Endothelial cell of umbilical vein (primary cell): ENCODE measurements at regions not wholly inside any gene's neighbourhood (a gene's known extent, or its start where the extent isn't known, plus 50 kb on each side); places are given as distances from the start of the nearest gene placed in this dataset.

Experiments
- BruUV-seq: library from RNA; stranded (reverse); fragments of 400-500 nt; replicated peaks from 2 replicates; lab custom pipeline; 2021; lab: Mats Ljungman, UMichigan
- CTCF ChIA-PET: fragments of 300-600, 350-600 bp; sonication (Branson Sonifier 250); formaldehyde crosslinking; loops from one replicate; lab custom pipeline; 2021; ENCODE audit warnings: antibody characterized with exemption, inconsistent platforms; lab: Charles Lee
- POLR2A ChIA-PET: fragments of 300-600, 350-600 bp; sonication (Branson Sonifier 250); formaldehyde crosslinking; loops from one replicate; lab custom pipeline; 2021; ENCODE audit warnings: antibody characterized with exemption, inconsistent platforms; lab: Charles Lee
- DNase-seq: peaks from one replicate; pipeline ENCODE4 v3.0.0-alpha.2; 2011; ENCODE audit warnings: low read depth, low spot score
- FAIRE-seq: peaks from 2 replicates; lab custom pipeline; 2011; peaks lifted over from hg19 to GRCh38; lab: Jason Lieb, UNC
- H2AFZ ChIP-seq: 2 replicates; pipeline ENCODE4 v1.6.0; 2012; ENCODE audit warnings: low read depth, low read length, control low read depth, inconsistent platforms
- H3K27ac ChIP-seq: 2 replicates; pipeline ENCODE4 v1.5.1; 2011; ENCODE audit warnings: low read depth, mild to moderate bottlenecking, control low read depth, low read length, moderate library complexity; ENCODE audit not compliant: insufficient read depth
- H3K27me3 ChIP-seq, 2 experiments: 2 replicates each; pipeline versions ENCODE4 v1.6.0 to v1.6.1; 2011; ENCODE audit warnings: low read length in 2 of 2, mixed read lengths in 1 of 2; ENCODE audit not compliant: control insufficient read depth in 2 of 2, insufficient read depth in 2 of 2
- H3K36me3 ChIP-seq, 2 experiments: 2 replicates in 1 of 2; 3 replicates in 1 of 2; pipeline ENCODE4 v1.5.1; 2011; ENCODE audit warnings: low read length in 2 of 2, mild to moderate bottlenecking in 1 of 2, moderate library complexity in 1 of 2; ENCODE audit not compliant: control insufficient read depth in 2 of 2, insufficient read depth in 2 of 2; ENCODE audit errors: extremely low read depth in 1 of 2
- H3K4me1 ChIP-seq: 3 replicates; pipeline ENCODE4 v1.5.1; 2011; ENCODE audit warnings: mild to moderate bottlenecking, low read length; ENCODE audit not compliant: control insufficient read depth, insufficient read depth; ENCODE audit errors: extremely low read depth
- H3K4me2 ChIP-seq: 2 replicates; pipeline ENCODE4 v1.6.1; 2011; ENCODE audit warnings: low read length, control low read depth, mixed read lengths; ENCODE audit not compliant: insufficient read depth
- H3K4me3 ChIP-seq, 3 experiments: fragments of 200-600 bp in 1 of 3; sonication (generic), shearing (Covaris generic) in 1 of 3; replicated peaks in 1 of 3; 2 replicates each; pipeline ENCODE4 v1.5.1; 2011 to 2016; ENCODE audit warnings: control low read depth in 3 of 3, low read length in 3 of 3, mild to moderate bottlenecking in 2 of 3, inconsistent platforms in 1 of 3, low read depth in 1 of 3, moderate library complexity in 1 of 3; ENCODE audit not compliant: insufficient read depth in 1 of 3
- H3K79me2 ChIP-seq: 2 replicates; pipeline ENCODE4 v1.6.0; 2012; ENCODE audit warnings: low read length, inconsistent platforms; ENCODE audit not compliant: control insufficient read depth, insufficient read depth
- H3K9ac ChIP-seq: replicated peaks from 2 replicates; pipeline ENCODE3; 2011; ENCODE audit warnings: low read length, control low read depth; ENCODE audit not compliant: insufficient read depth; ENCODE audit errors: extremely low read depth
- H3K9me1 ChIP-seq: replicated peaks from 3 replicates; pipeline ENCODE4 v1.6.0; 2011; ENCODE audit warnings: mild to moderate bottlenecking, low read length; ENCODE audit not compliant: control insufficient read depth, insufficient read depth; ENCODE audit errors: extremely low read depth
- H3K9me3 ChIP-seq: replicated peaks from 2 replicates; pipeline ENCODE4 v1.5.1; 2012; ENCODE audit warnings: low read length, inconsistent platforms; ENCODE audit not compliant: control insufficient read depth, insufficient read depth
- H4K20me1 ChIP-seq: replicated peaks from 2 replicates; pipeline ENCODE3; 2011; ENCODE audit warnings: mild to moderate bottlenecking, low read length; ENCODE audit not compliant: control insufficient read depth, insufficient read depth; ENCODE audit errors: extremely low read depth
- EZH2 ChIP-seq: IDR thresholded peaks from 2 replicates; pipeline ENCODE4 v1.6.1; 2012; ENCODE audit warnings: borderline replicate concordance, low read depth, mild to moderate bottlenecking, moderate library complexity, low read length, inconsistent platforms; ENCODE audit not compliant: severe bottlenecking
- FOS ChIP-seq: IDR thresholded peaks from 2 replicates; pipeline ENCODE4 v1.6.1; 2011; ENCODE audit warnings: mild to moderate bottlenecking, low read length, moderate library complexity, borderline replicate concordance; ENCODE audit not compliant: insufficient read depth
- GATA2 ChIP-seq: IDR thresholded peaks from 2 replicates; pipeline ENCODE4 v1.7.0; 2011; ENCODE audit warnings: low read depth, mild to moderate bottlenecking, moderate library complexity, mixed read lengths, low read length; ENCODE audit not compliant: insufficient read length, insufficient read depth
- JUN ChIP-seq: IDR thresholded peaks from 2 replicates; pipeline ENCODE4 v1.6.1; 2011; ENCODE audit warnings: borderline replicate concordance, low read depth; ENCODE audit not compliant: insufficient read length, insufficient read depth
- MYC ChIP-seq: IDR thresholded peaks from one replicate; pipeline ENCODE4 v1.6.1; 2011; ENCODE audit warnings: mild to moderate bottlenecking, low read depth, low read length
- POLR2A ChIP-seq: IDR thresholded peaks from 2 replicates; pipeline ENCODE4 v1.6.1; 2012; ENCODE audit warnings: low read depth, mild to moderate bottlenecking, control low read depth, low read length
- POLR2AphosphoS5 ChIP-seq: IDR thresholded peaks from 2 replicates; pipeline ENCODE4 v1.6.1; 2012; ENCODE audit warnings: low read depth, mild to moderate bottlenecking, control low read depth, low read length, moderate library complexity; ENCODE audit not compliant: insufficient read depth
- dilution Hi-C: fragments of 300-500 bp; cut with MboI; formaldehyde crosslinking; loops from one replicate; pipeline ENCODE4 v1.15.0; 2019; ENCODE audit warnings: low sequenced_read_pairs; ENCODE audit not compliant: extremely low pct_ligation_motif_present
- intact Hi-C: fragments of 100-400 bp; cut with micrococcal nuclease; formaldehyde crosslinking; loops from one replicate; pipeline ENCODE4 v1.10.0; 2022
- TF ChIP-seq, protein P1 (sequence below): IDR thresholded peaks from 2 replicates; pipeline ENCODE4 v1.6.1; 2011; ENCODE audit not compliant: insufficient read depth, insufficient read length
- TF ChIP-seq, protein P2 (sequence below), 2 donors: IDR thresholded peaks; 1 replicate in 1 of 2; 2 replicates in 1 of 2; pipeline ENCODE4 v1.5.1; 2011; ENCODE audit warnings: low read length in 2 of 2, mild to moderate bottlenecking in 2 of 2, moderate library complexity in 2 of 2, control low read depth in 1 of 2, inconsistent platforms in 1 of 2, low read depth in 1 of 2; ENCODE audit not compliant: insufficient read depth in 1 of 2; ENCODE audit errors: extremely low read depth in 1 of 2

DNA sequence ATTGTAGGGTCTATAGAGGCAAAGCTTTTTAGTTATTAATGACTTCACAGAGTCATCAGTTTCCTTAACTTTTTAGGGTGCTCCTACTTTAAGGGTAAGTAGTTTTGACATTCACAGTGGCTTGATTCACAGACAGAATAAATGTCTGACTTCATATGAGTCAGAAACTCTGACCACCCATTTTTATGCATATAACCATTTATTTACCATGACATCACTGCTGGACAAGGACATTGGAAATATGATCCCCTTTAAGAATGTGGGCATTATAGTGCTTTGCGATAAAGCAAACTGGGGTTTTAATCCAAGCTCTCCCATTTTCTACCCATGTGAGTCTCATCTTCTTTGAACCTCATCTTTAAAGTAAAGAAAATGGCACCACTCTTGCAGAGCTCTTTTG, 162.0 kb upstream of the MC4R start:
- Histone ChIP-seq H3K79me2 (no peaks in the 10 kb centered on the region), H3K9me3 (no peaks in the 10 kb centered on the region), H3K4me1 (no peaks in the 10 kb centered on the region), H3K9me1 (no peaks in the 10 kb centered on the region), H3K4me3 (no peak overlapping the region), H3K4me2 (no peak overlapping the region), H3K27ac (no peak overlapping the region), H3K9ac (no peak overlapping the region), H3K36me3 (no peaks in the 10 kb centered on the region), H2AFZ (no peak overlapping the region), H4K20me1 (no peaks in the 10 kb centered on the region), H3K27me3 (no peaks in the 10 kb centered on the region)
- intact Hi-C loops (no loop called here), dilution Hi-C loops (no loop called here)
- TF ChIP-seq JUN = no peak
- TF ChIP-seq GATA2 = no peak
- ChIA-PET CTCF (interaction anchor here (0.7 to 1.2 kb wide), 3 partner anchors 15 to 546 kb away, joined by 3 to 4 read pairs (median 4); no protein-coding TSS in a partner anchor), POLR2A (no interaction called here)
- no peak for DNase-seq
- FAIRE-seq = no peak
- BruUV-seq = no TSS peak

DNA sequence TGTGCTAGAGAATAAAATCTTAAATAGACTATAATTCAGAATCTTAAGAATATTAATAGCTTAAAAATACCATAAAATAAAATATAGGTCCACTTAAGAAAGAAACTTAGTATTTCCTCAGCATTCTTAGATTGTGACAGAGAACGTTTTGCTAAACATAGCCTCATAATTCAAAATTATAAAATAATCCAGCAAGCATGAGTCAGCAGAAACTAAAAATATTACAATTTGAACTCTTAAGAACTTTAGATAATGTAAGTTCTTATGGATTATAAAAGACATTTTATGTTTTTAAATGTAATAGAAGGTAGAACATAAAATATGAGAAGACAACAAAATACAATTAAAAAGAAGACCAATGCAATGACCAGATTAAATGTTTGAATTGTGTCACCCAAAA, 164.5 kb upstream of the MC4R start:
- FAIRE-seq (no peak), DNase-seq (no peak)
- Histone ChIP-seq H3K9ac (no peak overlapping the region), H3K4me3 (no peak overlapping the region), H3K9me3 (no peaks in the 10 kb centered on the region), H3K36me3 (no peaks in the 10 kb centered on the region), H3K4me1 (no peaks in the 10 kb centered on the region), H2AFZ (no peak overlapping the region), H3K79me2 (no peaks in the 10 kb centered on the region), H3K27me3 (no peaks in the 10 kb centered on the region), H3K4me2 (no peak overlapping the region), H3K27ac (no peak overlapping the region), H4K20me1 (no peaks in the 10 kb centered on the region), H3K9me1 (no peaks in the 10 kb centered on the region)
- dilution Hi-C loops = no loop called here
- CTCF ChIA-PET = interaction anchor here (1.6 to 3.1 kb wide), 3 partner anchors 12 to 549 kb away, joined by 7 to 13 read pairs (median 8); no protein-coding TSS in a partner anchor
- POLR2A ChIA-PET = no interaction called here
- no TSS peak for BruUV-seq
- TF ChIP-seq EZH2 (no peak), GATA2 (no peak), JUN (no peak), MYC (no peak), POLR2AphosphoS5 (no peak), FOS (no peak), POLR2A (no peak)
- TF ChIP-seq, protein P1, sequence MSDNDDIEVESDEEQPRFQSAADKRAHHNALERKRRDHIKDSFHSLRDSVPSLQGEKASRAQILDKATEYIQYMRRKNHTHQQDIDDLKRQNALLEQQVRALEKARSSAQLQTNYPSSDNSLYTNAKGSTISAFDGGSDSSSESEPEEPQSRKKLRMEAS = no peak
- TF ChIP-seq, protein P2, sequence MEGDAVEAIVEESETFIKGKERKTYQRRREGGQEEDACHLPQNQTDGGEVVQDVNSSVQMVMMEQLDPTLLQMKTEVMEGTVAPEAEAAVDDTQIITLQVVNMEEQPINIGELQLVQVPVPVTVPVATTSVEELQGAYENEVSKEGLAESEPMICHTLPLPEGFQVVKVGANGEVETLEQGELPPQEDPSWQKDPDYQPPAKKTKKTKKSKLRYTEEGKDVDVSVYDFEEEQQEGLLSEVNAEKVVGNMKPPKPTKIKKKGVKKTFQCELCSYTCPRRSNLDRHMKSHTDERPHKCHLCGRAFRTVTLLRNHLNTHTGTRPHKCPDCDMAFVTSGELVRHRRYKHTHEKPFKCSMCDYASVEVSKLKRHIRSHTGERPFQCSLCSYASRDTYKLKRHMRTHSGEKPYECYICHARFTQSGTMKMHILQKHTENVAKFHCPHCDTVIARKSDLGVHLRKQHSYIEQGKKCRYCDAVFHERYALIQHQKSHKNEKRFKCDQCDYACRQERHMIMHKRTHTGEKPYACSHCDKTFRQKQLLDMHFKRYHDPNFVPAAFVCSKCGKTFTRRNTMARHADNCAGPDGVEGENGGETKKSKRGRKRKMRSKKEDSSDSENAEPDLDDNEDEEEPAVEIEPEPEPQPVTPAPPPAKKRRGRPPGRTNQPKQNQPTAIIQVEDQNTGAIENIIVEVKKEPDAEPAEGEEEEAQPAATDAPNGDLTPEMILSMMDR (IDR thresholded peaks at IDR 0.05; ENCODE audit: extremely low read depth in 1 of 2, insufficient read depth in 1 of 2, low read depth in 1 of 2, low read length in 2 of 2) = no peak
- intact Hi-C loops = no loop called here
